HG03280 (cell line): ENCODE measurements at regions not wholly inside any gene's neighbourhood (a gene's known extent, or its start where the extent isn't known, plus 50 kb on each side); places are given as distances from the start of the nearest gene placed in this dataset.
A peak's percentile ranks its signal among the peaks of the same experiment; 100 is the strongest.
"Not testable (repeated sequence)": the region's sequence is repeated elsewhere in the genome, so short reads cannot be mapped to it uniquely, and the experiment has no call there.

Experiments used
- ATAC-seq: cut with Tn5 transposase; IDR thresholded peaks from one replicate; pipeline ENCODE4 v1.9.1; 2021; ENCODE audit warnings: mild to moderate bottlenecking, moderate library complexity; ENCODE audit not compliant: unreplicated experiment

- ATAC-seq: no peak
Measured at GRCh38 chr5:103891151-103891550, 328.6 kb upstream of the NUDT12 start.

GRCh38 chr5:103890313-103890712 is 327.7 kb upstream of the NUDT12 start:
- no peak for ATAC-seq

GRCh38 chr5:103889500-103890209 is 327.1 kb upstream of the NUDT12 start:
- peak; percentile 70 for ATAC-seq

DNA sequence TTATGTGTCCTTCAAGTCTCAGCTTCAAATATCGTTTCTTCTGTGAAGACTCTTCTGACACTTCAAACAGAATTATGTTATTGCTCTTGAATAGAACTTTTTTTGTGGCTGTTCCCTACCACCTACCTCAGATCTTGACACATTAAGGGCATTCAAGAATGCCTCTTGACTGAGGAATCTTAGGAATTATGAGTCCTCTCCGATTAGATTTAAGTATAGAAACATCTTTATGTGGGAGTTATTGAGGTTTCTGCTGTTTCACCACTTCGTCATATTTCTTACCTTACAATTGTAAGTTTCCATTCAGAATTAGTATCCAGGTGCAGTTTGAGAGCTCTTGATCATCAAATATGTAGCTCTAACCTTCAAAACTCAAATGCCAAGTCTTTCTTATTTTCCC is 324.2 kb upstream of the NUDT12 start:
- ATAC-seq: no peak

GRCh38 chr5:103883143-103883542 is 320.6 kb upstream of the NUDT12 start:
- ATAC-seq: no peak

GRCh38 chr5:103881560-103881959 is 319.0 kb upstream of the NUDT12 start:
- ATAC-seq: no peak

- ATAC-seq: no peak
Measured at GRCh38 chr5:103867857-103868598, 305.4 kb upstream of the NUDT12 start.

- ATAC-seq: no peak
Measured at GRCh38 chr5:103866169-103866568, 303.6 kb upstream of the NUDT12 start.

DNA sequence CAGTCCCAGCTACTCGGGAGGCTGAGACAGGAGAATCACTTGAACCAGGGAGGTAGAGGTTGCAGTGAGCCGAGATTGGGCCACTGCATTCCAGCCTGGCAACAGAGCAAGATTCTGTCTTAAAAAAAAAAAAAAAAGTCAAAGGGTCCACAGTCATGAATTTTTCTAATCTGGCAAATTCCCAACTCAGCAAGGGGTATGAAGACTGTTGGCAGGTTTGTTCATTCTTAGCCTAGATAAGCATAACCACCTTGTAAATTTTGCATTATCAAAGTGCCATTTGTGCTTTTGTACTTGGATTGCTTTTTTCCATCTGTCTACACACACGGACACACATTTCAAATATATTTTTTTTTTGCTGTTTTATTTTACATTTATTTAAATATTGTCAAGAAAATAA is 299.8 kb upstream of the NUDT12 start:
- ATAC-seq: no peak

DNA sequence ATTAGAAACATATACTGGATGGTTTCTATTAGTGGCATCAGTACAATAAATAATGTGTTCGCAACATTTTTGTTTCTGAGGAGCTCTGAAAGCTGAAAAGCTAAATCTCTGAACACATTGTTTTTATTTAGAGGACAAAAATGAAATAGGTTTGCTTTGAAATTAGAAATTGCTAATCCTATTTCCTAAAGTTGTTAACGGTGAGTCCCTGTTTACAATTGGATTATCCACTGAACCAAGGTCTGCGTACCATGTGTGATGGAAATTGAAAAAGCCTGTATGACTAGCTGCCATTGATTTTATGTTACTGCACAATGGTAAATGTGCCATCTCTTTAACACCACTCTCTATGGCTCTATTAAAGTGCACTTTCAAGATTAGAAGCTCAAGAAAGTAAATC is 297.7 kb upstream of the NUDT12 start:
- ATAC-seq: no peak

- ATAC-seq: not testable (repeated sequence)
Measured at GRCh38 chr5:103858367-103858766, 295.8 kb upstream of the NUDT12 start.

DNA sequence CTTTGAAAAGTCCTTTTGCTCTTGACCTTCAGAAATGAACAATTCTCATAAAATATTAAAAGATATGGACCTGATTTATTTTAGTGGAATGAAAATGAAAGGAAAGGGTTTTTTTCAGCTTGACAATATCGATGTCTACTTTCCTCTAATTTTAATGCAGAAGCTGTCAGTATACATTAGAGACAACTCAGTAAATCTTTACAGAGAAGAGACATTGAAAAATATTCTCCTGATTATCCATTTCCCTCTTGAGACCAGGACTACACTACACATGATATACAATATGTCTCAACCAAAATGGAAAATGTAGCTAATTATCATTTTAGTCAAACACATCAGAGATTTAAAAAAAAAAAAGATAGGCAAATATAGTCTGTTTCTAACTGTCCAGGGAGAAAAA is 288.5 kb upstream of the NUDT12 start:
- no peak for ATAC-seq

DNA sequence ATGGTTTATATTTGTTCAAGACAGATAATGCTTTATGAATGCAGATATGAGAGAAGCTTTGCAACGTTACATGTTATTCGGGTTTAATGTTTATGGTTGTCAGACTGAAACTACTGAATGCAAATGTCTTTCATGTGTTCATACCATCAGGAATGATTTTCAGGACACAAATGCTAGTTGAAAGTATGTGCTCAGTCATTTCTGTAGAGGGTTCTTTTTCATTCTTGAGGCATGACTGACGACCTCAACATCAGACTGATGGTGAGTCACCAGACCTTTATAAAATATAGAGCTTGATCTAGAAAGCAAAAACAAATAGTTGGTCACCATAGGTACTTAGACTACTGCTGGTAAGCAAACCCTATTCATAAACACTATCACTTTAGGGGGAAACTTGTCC is 287.3 kb upstream of the NUDT12 start:
- ATAC-seq: peak; percentile 47

GRCh38 chr5:103847060-103847459 is 284.5 kb upstream of the NUDT12 start:
- ATAC-seq: no peak

DNA sequence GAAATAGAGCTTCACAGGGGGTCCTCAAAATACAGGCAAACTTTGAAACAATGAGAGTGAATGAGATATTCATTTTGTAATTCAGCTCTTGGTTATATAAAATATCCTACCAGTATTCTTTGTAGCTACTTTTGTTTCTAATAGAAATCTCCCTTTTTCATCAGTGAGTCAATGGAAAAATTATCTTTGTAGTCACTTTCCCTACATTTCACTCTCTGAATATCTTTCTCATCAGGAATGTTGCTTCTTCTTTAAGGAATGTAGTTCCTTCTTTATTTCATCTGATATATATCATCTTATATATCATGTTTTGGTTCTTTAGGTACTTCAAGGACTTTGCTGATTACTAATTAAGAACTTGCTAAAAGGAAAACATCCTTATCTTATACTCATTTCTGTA is 280.3 kb upstream of the NUDT12 start:
- ATAC-seq: no peak

DNA sequence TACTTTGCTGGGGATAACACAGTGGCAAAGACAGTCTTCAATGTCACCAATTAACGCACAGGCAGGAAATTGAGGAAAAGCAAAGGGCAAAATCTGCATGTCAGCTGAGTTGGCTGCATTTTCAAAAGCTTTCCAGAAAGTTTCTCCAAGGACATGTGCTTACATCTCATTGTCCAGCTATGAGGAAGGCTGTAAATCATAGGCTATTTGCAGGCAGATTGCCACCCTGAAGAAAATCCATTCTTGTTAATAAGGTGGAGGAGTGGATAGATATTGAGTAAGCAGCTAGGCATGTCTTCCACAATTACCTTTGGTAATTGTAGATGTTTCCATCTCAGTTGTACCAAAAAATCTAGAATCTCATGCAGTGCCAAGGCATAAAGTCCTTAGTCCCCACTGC is 278.0 kb upstream of the NUDT12 start:
- no peak for ATAC-seq

DNA sequence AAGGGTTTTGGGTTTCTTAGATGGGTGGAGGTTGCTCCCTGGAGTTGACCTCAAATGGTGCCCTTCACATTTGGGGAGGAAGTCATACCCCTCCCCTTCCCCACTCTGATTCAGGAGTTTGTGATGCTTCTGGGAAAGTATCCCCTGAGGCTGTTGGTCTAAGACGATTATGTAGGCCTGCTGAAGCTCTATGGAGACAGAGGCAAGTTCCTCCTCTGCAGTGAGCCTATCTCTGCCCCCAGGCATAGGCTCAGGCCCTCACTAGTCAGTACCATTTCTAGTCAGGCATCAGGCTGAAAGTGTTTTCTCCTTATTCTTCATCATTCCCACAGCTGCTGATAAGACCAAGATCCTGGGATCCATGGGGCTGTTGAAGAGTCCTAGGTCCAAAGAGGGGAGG is 271.6 kb upstream of the NUDT12 start:
- no peak for ATAC-seq

- ATAC-seq: no peak
Measured at GRCh38 chr5:103829585-103829984, 267.0 kb upstream of the NUDT12 start.

- ATAC-seq: no peak
Measured at GRCh38 chr5:103827976-103828375, 265.4 kb upstream of the NUDT12 start.

DNA sequence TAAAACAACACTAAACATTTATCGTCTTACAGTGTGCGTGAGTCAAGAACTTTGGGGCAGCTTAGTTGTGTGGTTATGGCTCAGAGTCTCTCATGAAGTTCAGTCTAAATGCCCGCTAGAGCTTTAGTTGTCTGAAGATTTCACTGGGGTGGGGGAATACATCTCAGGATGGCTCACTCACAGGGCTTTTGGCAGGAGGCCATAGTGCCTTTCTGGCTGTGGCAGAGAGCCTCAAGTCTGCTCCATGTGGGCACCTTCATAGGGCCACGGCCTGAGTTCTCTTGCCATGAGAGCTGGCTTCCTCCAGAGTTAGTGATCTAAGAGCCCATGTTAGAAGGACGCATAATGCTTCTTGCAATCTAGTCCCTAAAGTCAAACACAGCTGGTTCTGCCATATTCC is 258.8 kb upstream of the NUDT12 start:
- no peak for ATAC-seq

DNA sequence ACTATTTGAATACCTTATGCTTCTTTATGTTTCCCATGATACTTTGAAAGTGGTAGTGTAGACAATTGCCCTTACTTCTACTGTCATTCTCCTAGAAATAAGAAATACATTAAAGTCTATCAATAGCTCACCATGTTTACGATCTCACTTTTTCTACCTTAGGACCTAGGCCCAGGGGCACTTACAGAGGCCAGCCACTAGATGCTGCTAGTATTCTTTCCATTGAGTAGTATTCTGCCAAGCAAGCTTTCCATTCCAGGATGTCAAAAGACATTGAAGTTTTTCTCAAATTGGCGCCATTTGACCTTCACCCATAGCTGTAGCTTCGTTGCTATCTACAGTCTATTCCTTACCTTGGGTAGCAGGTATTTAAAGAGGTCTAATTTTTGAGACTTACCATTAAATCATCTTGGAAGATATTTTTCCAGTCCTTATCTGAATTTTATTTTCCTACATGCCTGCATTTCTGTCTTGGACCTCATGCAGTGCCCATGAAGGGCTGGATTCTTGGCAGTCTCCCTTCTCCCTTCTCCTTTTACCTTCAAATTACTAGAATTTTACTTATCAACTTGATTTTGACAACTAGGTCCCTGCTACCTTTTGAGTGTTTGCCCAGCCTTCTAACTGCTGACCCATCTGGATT is 246.0 kb upstream of the NUDT12 start:
- peak; percentile 86 for ATAC-seq

DNA sequence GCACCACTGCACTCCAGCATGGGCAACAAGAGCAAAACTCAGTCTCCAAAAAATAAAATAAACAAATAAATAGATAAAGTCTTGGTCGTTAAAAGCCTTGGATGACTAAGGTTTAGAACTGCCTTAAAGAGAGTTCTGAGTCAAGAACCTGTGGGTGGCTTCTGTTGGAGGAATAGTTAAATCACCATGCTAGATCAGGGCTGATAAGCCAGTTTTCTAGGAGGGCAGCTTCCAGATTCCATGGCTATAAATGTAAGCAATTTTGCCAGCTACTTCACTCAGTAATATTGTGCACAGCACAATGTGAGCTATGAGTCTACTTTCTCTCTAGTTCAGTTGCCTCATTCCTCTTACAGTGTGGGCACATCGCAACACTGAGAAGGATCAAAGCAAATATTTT is 242.1 kb upstream of the NUDT12 start:
- ATAC-seq: no peak
